ENCODE measurements at regions not wholly inside any gene's neighbourhood (a gene's known extent, or its start where the extent isn't known, plus 50 kb on each side); places are given as distances from the start of the nearest gene placed in this dataset.
A peak's percentile ranks its signal among the peaks of the same experiment; 100 is the strongest.

DNA sequence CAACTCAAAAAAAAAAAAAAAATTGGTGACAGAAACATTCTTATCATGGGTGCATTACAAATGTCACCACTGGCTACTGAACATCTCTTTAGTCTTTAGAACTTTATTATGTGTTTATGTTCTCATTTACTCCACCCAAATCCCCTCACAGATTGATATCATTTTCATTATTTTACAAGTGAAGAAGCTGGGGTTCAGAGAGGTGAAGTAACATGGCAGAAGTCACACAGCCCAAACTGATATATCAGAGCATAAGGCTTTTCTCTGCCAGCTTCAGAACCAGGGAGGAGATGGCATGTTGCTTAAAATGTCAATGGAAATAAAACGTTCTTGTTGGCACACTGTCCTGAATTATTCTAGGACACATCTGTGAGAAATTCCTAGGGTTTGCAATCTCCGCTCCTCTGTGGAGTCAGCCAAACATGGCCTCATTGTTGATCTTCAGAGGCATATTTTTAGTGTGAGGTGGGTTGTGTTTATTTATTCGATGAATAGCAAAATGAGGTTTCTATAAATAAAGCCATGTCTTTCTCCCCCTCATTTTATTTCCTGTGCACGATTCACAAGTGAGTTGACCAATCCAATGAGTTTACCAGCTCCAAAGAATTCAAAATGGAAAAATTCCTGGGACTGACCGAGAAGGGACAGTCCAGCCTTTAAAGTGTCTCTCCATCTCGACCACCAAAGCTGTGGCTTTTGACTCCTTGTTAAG, 72.9 kb upstream of the ANO1 start:
- Histone ChIP-seq H3K27ac (peak overlapping the region; percentile 20 to 78), H3K4me3 (no peak overlapping the region)
- DNase-seq (ENCODE audit: low spot score) = no peak
- TF ChIP-seq, protein P1, sequence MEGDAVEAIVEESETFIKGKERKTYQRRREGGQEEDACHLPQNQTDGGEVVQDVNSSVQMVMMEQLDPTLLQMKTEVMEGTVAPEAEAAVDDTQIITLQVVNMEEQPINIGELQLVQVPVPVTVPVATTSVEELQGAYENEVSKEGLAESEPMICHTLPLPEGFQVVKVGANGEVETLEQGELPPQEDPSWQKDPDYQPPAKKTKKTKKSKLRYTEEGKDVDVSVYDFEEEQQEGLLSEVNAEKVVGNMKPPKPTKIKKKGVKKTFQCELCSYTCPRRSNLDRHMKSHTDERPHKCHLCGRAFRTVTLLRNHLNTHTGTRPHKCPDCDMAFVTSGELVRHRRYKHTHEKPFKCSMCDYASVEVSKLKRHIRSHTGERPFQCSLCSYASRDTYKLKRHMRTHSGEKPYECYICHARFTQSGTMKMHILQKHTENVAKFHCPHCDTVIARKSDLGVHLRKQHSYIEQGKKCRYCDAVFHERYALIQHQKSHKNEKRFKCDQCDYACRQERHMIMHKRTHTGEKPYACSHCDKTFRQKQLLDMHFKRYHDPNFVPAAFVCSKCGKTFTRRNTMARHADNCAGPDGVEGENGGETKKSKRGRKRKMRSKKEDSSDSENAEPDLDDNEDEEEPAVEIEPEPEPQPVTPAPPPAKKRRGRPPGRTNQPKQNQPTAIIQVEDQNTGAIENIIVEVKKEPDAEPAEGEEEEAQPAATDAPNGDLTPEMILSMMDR (IDR thresholded peaks at IDR 0.05) = no peak

DNA sequence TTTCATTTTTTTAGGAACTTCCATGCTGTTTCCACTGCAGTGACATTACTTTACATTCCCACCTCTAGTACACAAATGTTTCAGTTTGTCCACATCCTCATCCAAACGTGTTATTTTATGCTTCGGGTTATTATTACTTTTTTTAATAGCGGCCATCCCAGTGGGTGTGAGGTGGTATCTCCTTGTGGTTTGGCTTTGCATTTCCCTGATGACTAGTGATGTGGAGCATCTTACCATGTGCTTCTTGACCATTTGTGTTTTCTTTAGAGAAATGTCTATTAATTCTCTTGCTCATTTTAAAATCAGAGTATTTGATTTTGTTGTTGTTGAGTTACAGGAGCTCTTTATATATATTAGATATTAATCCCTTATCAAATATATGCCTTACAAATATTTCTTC, 70.3 kb upstream of the ANO1 start:
- no peak overlapping the region for H3K27ac ChIP-seq

DNA sequence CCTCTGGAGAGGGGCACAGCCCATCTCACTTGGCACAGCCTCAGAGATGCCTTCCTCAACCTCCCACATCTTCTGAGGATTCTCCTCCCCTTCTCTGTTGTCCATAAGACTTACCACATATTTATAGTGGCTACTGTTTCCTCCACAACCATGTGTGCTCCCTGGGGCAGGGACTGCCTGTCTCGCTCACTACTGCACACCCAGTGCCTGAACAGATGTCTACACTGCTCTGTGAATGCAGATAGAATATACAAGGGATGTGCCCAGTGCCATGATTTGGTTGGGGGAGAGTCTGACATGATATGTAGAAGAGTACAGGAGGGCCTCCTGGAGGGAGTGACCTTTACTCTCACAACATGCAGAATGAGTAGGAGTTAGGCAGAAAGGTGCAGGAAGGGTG, 67.3 kb upstream of the ANO1 start:
- Histone ChIP-seq H3K27ac (no peak overlapping the region), H3K4me3 (no peak overlapping the region)
- TF ChIP-seq, protein P1 (IDR thresholded peaks at IDR 0.05) = no peak
- no peak for DNase-seq (ENCODE audit: low spot score)

More for the DNA sequence above, 70.3 kb upstream of the ANO1 start:
- no peak for DNase-seq (ENCODE audit: low spot score)
- no peak overlapping the region for H3K4me3 ChIP-seq
- TF ChIP-seq, protein P1 (IDR thresholded peaks at IDR 0.05) = no peak

DNA sequence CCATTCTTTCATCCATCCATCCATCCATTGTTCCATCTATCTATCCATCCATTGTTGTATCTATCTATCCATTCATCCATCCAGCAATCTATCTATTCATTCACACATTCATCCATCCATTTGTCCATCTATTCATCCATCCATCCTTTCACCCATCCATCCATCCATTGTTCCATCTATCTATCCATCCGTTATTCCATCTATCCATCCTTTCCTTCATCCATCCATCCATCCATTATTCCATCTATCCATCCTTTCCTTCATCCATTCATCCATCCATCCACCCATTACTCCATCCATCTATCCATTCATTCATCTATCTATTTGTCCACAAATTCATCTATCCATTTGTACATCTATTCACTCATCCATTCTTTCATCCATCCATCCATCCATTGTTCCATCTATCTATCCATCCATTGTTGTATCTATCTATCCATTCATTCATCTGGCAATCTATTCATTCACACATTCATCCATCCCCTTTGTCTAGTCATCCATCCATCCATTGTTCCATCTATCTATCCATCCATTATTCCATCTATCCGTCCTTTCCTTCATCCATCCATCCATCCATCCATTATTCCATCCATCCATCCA, 65.9 kb upstream of the ANO1 start:
- Histone ChIP-seq H3K4me3 (no peak overlapping the region), H3K27ac (no peak overlapping the region)
- TF ChIP-seq, protein P1 (IDR thresholded peaks at IDR 0.05) = no peak
- no peak for DNase-seq (ENCODE audit: low spot score)

DNA sequence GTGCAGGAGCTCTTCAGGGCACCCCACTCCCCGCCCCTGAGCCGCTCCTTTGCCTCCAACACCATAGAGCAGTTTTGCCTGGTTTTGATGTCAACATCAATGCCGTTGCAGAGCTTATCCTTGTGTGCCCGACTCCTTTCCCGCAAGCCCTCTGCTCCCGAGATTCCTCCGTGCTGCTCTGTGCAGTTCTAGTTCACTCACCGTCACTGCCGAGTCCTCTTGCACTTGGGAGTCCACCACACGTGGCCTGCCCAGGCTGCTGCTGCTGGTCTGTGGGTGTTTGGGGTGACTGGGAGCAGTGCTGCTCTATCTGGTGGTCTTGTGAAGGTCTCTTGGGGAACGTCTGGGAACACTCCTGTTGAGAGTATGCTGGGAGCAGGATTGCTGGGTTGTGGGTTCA, 63.8 kb upstream of the ANO1 start:
- no peak overlapping the region for H3K27ac ChIP-seq
- TF ChIP-seq, protein P1 (IDR thresholded peaks at IDR 0.05) = no peak
- H3K4me3 ChIP-seq = no peak overlapping the region
- no peak for DNase-seq (ENCODE audit: low spot score)

DNA sequence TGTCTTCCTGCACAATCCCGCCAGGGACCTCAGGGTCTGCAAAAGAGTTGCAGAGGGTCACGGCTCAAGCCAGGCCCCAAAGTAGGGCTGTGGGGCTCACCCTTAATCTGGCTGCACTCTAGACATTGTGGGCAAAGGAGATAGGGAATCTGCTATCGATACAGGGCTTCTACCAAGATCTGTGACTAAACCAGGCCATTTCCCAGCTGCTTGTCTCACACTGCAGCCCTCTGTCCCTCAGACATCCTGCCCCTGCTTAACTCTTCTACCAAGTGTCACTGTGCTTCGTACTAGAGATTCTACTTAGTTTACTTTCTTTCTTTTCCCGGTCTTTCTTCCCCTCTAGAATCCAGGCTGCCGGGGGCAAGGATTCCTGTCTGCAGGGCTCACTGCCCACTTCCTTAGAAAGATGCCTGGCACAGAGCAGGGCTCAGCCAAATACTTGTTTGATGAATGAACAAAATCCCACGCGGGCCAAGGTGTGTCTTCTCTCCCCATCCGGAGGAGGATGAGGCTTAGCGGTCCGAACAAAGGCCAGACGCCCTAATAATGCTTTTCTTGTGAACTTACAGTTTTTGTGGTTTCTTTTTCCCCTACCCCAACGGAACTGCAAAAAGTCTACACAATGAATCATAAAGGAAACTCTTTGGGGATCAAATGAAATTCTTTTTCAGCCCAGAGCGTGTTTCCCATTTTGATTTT, 61.3 kb upstream of the ANO1 start:
- TF ChIP-seq, protein P1 (IDR thresholded peaks at IDR 0.05) = no peak
- peak overlapping the region; percentile 5 for H3K4me3 ChIP-seq
- H3K27ac ChIP-seq = peak overlapping the region; percentile 44 to 50
- DNase-seq (ENCODE audit: low spot score) = no peak

Measured in coronary artery (tissue), 2 donors.